ENCODE measurements at regions not wholly inside any gene's neighbourhood (a gene's known extent, or its start where the extent isn't known, plus 50 kb on each side); places are given as distances from the start of the nearest gene placed in this dataset.
"Not testable (repeated sequence)": the region's sequence is repeated elsewhere in the genome, so short reads cannot be mapped to it uniquely, and the experiment has no call there.

DNA sequence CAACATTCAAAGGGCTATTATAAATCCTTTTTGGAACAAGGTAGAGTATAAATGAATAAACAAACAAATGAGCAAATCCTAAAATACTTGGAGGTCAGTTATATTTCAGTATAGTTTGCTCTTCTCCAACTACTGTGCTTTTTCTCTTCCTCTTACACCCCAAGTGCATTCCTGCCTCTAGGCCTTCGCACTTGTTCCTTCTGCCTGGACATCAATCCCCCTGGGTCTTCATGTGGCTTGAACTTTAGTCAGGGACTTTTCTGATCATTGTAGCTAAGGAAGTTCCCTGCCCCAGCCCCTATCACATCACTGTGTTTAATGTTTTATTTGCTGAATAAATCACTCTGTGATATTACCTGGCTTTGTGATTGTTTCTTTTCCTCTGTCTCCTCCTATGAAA lies 418.2 kb upstream of the HNRNPA3 start:
- H3K36me3 ChIP-seq (replicated peaks) = no peaks in the 10 kb centered on the region
- no peak overlapping the region for H3K4me3 ChIP-seq (ENCODE audit: low read depth, low read length)
- in situ Hi-C loops (cut with HindIII; ENCODE audit: low pct_ligation_motif_present, low sequenced_read_pairs) = no loop called here
- no peaks in the 10 kb centered on the region for H3K27me3 ChIP-seq (replicated peaks)
- DNase-seq = no peak
- TF ChIP-seq, protein P1, sequence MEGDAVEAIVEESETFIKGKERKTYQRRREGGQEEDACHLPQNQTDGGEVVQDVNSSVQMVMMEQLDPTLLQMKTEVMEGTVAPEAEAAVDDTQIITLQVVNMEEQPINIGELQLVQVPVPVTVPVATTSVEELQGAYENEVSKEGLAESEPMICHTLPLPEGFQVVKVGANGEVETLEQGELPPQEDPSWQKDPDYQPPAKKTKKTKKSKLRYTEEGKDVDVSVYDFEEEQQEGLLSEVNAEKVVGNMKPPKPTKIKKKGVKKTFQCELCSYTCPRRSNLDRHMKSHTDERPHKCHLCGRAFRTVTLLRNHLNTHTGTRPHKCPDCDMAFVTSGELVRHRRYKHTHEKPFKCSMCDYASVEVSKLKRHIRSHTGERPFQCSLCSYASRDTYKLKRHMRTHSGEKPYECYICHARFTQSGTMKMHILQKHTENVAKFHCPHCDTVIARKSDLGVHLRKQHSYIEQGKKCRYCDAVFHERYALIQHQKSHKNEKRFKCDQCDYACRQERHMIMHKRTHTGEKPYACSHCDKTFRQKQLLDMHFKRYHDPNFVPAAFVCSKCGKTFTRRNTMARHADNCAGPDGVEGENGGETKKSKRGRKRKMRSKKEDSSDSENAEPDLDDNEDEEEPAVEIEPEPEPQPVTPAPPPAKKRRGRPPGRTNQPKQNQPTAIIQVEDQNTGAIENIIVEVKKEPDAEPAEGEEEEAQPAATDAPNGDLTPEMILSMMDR (IDR thresholded peaks at IDR 0.05; ENCODE audit: low read depth, low read length, missing control alignments) = no peak
- no peak overlapping the region for H3K27ac ChIP-seq

DNA sequence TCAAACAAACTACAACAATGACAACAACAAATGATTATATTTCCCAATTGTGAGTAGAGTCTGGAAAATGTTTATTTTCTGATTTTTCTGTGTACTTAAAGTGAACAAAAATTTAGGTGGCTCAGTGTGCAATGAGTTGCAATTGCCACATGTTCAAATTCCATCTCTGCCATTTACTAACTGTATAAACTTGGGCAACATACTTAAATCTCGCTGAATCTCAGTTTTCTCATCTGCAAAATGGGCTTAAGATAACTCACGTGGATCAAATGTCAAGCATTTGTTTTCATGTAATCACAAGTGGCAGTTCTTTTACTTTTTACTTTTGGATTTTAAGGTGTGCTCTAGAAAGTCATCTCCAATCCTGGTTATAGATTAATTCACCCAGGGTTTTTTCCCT lies 416.8 kb upstream of the HNRNPA3 start:
- TF ChIP-seq, protein P1 (IDR thresholded peaks at IDR 0.05; ENCODE audit: low read depth, low read length, missing control alignments) = no peak
- DNase-seq = no peak
- in situ Hi-C loops (cut with HindIII; ENCODE audit: low pct_ligation_motif_present, low sequenced_read_pairs) = no loop called here

GRCh38 chr2:176796677-176797076 lies 415.9 kb upstream of the HNRNPA3 start:
- H3K27me3 ChIP-seq (replicated peaks); in situ Hi-C loops (cut with HindIII; ENCODE audit: low pct_ligation_motif_present, low sequenced_read_pairs); H3K36me3 ChIP-seq (replicated peaks); H3K27ac ChIP-seq; H3K4me3 ChIP-seq (ENCODE audit: low read depth, low read length); DNase-seq: not testable (repeated sequence)

More for the DNA sequence above, 416.8 kb upstream of the HNRNPA3 start:
- no peak overlapping the region for H3K4me3 ChIP-seq (ENCODE audit: low read depth, low read length)
- no peak overlapping the region for H3K27ac ChIP-seq
- no peaks in the 10 kb centered on the region for H3K27me3 ChIP-seq (replicated peaks)
- no peaks in the 10 kb centered on the region for H3K36me3 ChIP-seq (replicated peaks)

- Histone ChIP-seq H3K27ac (no peak overlapping the region), H3K36me3 (replicated peaks) (no peaks in the 10 kb centered on the region), H3K27me3 (replicated peaks) (no peaks in the 10 kb centered on the region), H3K4me3 (ENCODE audit: low read depth, low read length) (no peak overlapping the region)
- in situ Hi-C loops (cut with HindIII; ENCODE audit: low pct_ligation_motif_present, low sequenced_read_pairs) = no loop called here
- DNase-seq = no peak
- TF ChIP-seq, protein P1 (IDR thresholded peaks at IDR 0.05; ENCODE audit: low read depth, low read length, missing control alignments) = no peak
Observed at GRCh38 chr2:176804392-176804791, 408.2 kb upstream of the HNRNPA3 start.

DNA sequence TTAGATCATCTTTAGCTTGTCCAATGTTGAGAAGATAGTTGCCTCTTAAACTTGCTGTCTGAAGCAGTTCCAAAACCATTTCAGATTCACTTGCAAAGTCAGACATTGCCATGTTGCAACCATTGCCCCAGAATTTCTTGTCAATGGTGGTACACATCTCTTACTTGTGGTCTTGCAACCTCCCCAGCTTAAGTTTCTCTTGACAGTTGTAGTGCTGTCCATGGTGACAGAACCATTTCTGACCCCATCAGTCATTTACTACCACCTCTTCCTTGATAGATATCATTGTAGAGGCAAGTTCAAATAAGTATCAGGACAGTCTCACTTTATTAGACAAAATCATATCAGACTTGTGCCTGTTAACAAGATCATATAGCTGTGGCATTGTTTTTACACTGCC lies 407.2 kb upstream of the HNRNPA3 start:
- Histone ChIP-seq H3K36me3 (replicated peaks) (no peaks in the 10 kb centered on the region), H3K27me3 (replicated peaks) (no peaks in the 10 kb centered on the region), H3K4me3 (ENCODE audit: low read depth, low read length) (no peak overlapping the region), H3K27ac (no peak overlapping the region)
- in situ Hi-C loops (cut with HindIII; ENCODE audit: low pct_ligation_motif_present, low sequenced_read_pairs) = no loop called here
- no peak for DNase-seq
- TF ChIP-seq, protein P1 (IDR thresholded peaks at IDR 0.05; ENCODE audit: low read depth, low read length, missing control alignments) = no peak

DNA sequence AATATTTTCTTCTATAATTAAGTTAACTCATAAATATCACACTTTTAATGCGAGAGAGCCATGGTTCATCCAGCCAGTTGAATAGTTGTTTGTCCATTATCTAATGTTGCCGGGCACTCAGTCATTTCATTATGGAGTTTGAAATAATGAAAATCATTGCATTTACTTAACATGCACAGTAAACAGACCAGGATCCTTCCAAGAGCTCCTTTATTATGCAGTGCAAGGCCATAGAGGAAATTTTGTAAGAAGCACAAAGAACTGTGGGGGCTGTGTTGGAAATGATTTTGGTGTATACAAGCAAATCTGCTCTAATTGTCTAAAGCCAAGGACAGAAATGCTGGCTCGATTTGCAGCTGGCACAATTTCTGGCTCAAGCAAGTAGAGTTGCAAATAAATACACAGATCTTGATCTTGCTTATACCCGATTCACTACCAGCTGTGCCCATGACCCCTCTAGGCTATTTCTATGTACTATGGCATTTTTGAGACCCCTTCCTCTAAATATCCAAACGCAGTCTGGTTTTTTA lies 400.3 kb upstream of the HNRNPA3 start:
- no peak overlapping the region for H3K27ac ChIP-seq
- no peak for DNase-seq
- no peaks in the 10 kb centered on the region for H3K27me3 ChIP-seq (replicated peaks)
- H3K4me3 ChIP-seq (ENCODE audit: low read depth, low read length) = no peak overlapping the region
- in situ Hi-C loops (cut with HindIII; ENCODE audit: low pct_ligation_motif_present, low sequenced_read_pairs) = no loop called here
- TF ChIP-seq, protein P1 (IDR thresholded peaks at IDR 0.05; ENCODE audit: low read depth, low read length, missing control alignments) = no peak
- H3K36me3 ChIP-seq (replicated peaks) = no peaks in the 10 kb centered on the region
